HG03060 (cell line): ENCODE measurements at regions not wholly inside any gene's neighbourhood (a gene's known extent, or its start where the extent isn't known, plus 50 kb on each side); places are given as distances from the start of the nearest gene placed in this dataset.

Experiments
- ATAC-seq: cut with Tn5 transposase; IDR thresholded peaks from one replicate; pipeline ENCODE4 v1.9.1; 2021; ENCODE audit warnings: low read depth, moderate number of reproducible peaks; ENCODE audit not compliant: unreplicated experiment

GRCh38 chr13:40456979-40457553 is 209.4 kb downstream of the FOXO1 start:
- ATAC-seq, result no peak

- no peak for ATAC-seq
Observed at GRCh38 chr13:40457929-40458719, 208.3 kb downstream of the FOXO1 start.

- ATAC-seq, result no peak
Observed at GRCh38 chr13:40458720-40458990, 207.8 kb downstream of the FOXO1 start.

GRCh38 chr13:40460116-40460515 is 206.3 kb downstream of the FOXO1 start:
- ATAC-seq, result no peak

DNA sequence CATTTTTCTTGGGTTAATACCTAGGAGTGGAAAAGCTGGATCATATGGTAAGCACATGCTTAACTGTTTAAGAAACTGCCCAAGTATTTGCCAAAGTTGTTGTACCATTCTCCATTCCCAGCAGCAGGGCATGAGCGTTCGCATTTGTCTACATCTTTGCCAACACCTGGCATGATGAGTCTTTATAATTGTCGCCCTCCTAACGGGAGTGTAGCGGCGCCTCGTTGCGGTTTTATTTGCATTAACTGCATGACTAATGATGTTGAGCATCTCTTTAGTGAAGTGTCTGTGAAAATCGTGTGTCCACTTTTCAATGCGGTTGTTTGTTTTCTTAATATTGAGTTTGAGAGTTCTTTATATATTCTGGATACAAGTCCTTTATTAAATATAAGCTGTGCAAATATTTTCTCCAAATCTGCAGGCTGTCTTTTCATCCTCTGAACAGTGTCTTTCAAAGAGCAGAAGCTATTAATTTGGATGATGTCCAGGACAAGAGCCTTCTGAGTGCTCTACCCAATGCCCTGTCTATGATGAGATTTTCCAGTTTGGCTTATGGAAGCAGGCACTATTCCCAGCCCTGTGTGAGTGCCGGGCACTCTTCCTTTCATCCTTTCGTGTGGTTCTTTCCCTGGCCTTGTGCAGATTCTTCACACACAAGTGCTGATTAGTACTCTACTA is 202.0 kb downstream of the FOXO1 start:
- ATAC-seq, result no peak

- ATAC-seq, result no peak
Observed at GRCh38 chr13:40465015-40465390, 201.4 kb downstream of the FOXO1 start.

DNA sequence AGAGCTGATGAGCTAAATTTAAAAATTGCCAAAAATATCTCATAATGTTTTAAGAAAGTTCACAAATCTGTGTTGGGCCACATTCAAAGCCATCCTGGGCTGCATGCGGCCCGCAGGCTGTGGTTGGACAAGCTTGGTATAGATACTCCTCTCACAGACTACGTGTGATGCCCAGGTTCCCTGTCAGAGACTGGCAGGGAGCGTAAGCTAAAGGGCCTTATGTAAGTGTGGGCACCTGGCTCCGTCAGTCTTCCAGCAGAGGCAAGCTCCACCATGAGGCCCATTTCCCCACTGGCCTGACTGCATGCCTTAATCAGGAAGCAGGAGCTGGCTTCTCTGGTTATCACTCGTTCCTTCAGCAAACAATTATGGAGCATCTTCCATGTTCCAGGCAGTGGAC is 200.2 kb downstream of the FOXO1 start:
- no peak for ATAC-seq

GRCh38 chr13:40468227-40468838 is 198.1 kb downstream of the FOXO1 start:
- no peak for ATAC-seq

GRCh38 chr13:40469581-40470310 is 196.7 kb downstream of the FOXO1 start:
- no peak for ATAC-seq

DNA sequence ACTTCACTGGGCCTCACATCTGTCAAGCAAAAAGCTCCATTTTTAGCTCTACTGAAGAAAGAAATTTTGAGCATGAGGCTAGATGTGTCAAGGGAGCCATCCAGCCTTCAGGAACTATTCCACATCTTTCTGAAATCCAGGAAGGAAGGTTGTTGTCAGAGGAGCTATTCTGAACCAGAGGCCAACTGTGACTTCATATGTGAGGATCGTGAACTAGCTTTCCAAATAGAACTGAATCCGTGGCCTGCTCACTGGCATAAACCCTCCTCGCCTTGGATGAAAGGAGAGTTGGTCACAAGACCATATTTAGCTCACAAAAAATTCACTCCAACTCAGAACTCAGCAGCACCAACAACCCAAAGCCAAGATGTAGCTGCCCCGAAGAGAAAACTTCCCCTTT is 195.8 kb downstream of the FOXO1 start:
- no peak for ATAC-seq

GRCh38 chr13:40471076-40471475 is 195.4 kb downstream of the FOXO1 start:
- no peak for ATAC-seq

DNA sequence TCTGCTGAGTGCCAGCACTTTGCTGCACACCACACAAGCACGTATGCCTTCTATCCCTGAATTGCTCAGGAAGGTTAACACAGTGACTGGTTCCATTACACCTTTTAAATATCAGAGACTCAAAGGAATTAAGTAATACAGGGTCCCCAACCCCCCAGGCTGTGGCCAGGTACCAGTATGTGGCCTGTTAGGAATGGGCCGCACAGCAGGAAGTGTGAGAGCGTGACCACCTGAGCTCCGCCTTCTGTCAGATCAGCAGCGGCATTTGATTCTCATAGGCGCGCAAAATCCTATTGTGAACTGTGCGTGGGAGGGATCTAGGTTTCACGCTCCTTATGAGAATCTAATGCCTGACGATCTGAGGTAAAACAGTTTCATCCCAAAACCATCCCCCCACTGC is 194.5 kb downstream of the FOXO1 start:
- no peak for ATAC-seq

- ATAC-seq, result no peak
Observed at GRCh38 chr13:40472427-40473220, 193.8 kb downstream of the FOXO1 start.

DNA sequence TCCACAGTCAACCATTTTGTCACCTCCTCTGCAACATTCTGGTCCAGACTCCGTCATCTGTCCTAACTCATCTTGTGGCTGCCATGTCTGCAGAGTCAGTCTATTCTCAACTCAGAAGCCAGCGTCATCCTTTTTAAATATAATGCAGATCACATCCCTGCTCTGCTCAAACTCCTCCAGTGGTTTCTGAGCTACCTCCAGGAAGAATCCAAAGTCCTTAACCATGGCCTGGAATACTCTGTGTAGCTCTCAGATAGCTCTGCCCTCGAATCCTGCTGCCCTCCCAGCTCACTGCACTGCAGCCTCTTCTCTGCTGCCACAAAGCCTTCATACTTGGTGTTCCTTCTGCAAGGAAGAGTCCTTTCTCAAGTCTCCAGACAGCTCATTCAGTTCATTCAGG is 190.8 kb downstream of the FOXO1 start:
- ATAC-seq, result no peak

- no peak for ATAC-seq
Observed at GRCh38 chr13:40476175-40476958, 190.1 kb downstream of the FOXO1 start.

DNA sequence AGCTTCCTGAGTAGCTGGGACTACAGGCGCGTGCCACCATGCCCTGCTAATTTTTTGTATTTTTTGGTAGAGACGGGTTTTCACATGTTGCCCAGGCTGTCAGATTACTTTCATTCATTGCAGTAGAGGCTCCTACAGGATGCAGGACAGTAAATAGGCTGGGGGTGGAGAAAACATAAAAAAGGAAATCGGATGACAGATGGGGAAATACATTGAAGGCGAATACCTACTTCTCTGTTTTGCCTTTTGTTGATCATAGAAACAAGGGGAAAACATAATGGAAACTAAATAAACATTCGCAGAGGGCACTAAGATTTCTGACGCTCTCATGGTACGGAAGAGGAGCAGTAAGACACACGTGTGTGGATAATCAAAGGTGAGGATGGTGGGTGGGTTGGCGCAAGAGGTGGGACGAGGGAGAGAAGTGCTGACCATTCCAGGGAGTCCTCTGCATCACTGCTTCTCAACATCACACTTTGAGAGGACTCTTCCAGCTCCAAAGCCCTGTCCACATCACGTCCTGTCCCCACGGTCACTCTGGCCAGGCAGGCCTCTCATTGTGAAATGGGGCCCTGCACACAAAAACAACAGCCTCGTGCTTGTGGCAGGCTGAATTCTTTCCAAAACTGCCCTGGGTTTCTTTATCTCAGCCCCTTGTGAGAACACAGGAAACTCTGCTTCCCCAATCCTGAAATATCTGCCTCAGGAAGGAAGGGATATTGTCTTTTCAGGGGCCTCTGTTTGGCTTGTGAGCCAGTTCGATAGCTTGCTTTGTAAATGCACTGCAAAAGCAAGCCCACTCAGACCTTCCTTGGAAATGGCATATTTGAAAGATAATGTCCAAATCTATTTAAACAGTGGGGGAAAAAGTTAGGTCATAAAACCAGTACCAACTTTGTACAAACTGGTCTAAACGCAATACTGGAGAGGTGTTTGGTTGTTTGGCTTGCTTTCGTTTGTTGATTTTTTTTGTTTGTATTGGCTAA is 188.5 kb downstream of the FOXO1 start:
- no peak for ATAC-seq

DNA sequence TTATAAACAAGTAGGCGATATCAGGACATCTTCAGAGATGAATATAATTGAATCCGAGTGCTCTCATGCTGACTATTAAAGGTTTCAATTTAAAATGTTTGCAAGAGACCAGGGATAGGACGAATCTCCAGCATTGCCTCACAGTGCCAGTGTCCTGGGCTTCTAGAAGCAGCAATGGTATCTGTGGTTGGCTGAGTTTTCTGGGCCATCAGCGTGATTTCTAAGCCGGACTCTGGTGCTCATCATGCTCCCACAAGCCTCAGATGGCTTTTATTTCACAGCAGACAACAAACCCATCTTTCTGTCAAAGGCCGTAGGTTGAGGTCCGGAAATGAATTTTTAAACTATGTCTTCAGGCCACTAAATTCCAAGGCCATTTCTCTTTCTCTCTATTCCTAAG is 187.7 kb downstream of the FOXO1 start:
- ATAC-seq, result no peak

GRCh38 chr13:40479196-40479845 is 187.1 kb downstream of the FOXO1 start:
- no peak for ATAC-seq
